DND-41 (cell line): ENCODE measurements at regions not wholly inside any gene's neighbourhood (a gene's known extent, or its start where the extent isn't known, plus 50 kb on each side); places are given as distances from the start of the nearest gene placed in this dataset.

Experiments used
- CTCF ChIP-seq: IDR thresholded peaks from 2 replicates; pipeline ENCODE4 v1.5.1; 2012; ENCODE audit warnings: borderline replicate concordance, low read length, moderate library complexity, mild to moderate bottlenecking; ENCODE audit not compliant: poor library complexity, severe bottlenecking; ENCODE audit errors: extremely low read depth
- EZH2 ChIP-seq: IDR thresholded peaks from 3 replicates; pipeline ENCODE4 v1.6.1; 2012; ENCODE audit warnings: borderline replicate concordance, low read depth, mild to moderate bottlenecking, moderate library complexity, low read length, inconsistent platforms; ENCODE audit not compliant: severe bottlenecking

DNA sequence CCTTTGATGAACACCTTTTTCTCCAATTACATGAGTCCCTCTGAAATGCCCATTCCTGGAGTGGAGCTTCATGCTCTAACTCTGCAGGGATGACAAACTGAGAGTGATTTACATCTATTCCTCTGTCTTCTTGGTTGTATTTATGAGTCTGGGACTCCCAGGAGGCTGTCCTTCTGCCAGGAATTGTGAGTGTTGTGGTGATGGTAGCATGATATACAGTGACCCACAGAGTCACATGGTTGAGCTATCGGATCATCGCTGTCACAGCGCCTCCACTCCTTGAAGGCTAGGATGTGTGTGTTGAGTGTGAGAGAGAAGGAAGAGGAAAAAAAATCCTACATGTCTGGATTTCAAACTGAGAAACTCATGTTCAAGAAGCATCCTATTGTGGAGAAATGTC, 163.4 kb upstream of the CACNA1E start:
- TF ChIP-seq CTCF (no peak), EZH2 (no peak)
